NCI-H2029 treated with DMSO at 0.1 percent for 48 hours (cell line): ENCODE measurements at regions not wholly inside any gene's neighbourhood (a gene's known extent, or its start where the extent isn't known, plus 50 kb on each side); places are given as distances from the start of the nearest gene placed in this dataset.

ENCODE experiments used
- DNase-seq: peaks from one replicate; lab custom pipeline; 2025; lab: John Stamatoyannopoulos, UW

DNA sequence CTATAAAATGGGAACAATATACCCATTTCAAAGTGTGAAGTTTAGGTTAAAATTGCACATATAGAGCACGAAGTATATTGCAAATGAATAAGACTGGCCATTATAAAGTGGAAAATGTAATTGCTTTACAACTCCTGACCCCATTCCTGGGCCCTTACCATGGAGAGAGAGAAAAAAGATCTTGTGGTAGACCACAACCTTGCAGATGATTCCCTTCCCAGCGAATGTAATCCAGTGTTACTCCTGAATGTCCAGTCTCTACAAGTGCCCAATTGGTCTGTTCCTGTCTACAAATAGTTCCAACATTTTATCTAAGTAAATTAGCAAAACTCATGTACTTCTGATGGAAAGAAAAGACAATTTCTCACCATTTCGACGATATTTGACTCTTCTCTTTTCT is 184.1 kb upstream of the LNX1 start:
- DNase-seq = no peak

DNA sequence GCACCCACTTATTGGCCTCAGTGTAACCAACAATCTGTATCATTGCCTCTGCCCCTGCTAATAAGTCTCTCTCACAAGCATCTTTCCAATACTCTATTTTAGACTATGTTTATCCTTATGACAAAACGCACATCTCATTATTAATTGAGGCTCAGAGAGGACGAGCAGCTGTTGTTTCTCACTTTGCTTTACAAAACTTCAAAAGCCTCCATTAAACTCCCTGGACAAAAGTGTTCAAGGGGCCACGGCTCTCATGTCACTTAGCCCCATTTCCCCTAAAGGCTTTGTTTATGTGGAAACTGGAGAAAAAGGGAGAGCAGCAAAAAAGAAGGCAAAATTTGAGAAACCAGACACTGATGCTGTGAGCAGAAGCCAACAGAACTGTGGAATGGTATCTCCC is 180.0 kb upstream of the LNX1 start:
- DNase-seq = no peak

- no peak for DNase-seq
Observed at GRCh38 chr4:53767482-53767881, 176.2 kb upstream of the LNX1 start.

- no peak for DNase-seq
Observed at GRCh38 chr4:53764761-53765490, 173.6 kb upstream of the LNX1 start.

DNA sequence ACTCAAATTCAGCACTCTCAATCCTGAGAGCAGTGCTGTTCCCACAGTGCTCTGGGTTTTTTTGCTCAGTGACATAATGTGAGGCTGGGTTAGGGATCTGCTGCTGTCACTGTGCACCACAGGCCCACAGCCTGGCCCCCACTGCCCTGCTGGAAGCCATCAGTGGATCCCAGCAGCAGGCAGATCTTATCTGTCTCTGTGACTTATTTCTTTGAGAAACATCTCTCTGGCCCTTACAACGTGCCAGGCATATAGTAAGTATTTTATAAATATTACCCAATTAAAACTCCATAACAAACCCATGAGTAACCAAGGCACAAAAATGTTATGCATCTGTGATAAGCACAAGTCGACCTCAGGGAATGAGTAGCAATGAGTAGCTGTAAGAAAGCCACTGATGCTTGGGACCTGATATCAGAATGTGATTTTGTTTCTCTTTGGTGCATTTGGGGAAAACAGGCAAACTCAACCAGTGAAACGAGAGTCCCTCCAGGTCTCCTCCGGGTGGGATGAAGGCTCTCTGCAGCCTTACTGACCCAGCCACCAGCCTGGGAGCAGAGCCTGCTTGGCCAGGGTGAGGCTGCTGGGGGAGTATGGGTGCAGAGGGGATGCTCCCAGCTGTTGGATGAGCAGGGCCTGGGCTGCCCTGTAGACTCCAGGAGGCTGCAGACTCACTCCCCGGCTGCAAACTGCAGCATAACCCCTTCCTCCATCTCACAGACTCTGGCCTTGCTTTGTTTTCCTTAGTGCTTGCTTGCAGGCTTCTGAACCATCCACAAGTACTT is 172.7 kb upstream of the LNX1 start:
- DNase-seq = no peak

- no peak for DNase-seq
Observed at GRCh38 chr4:53755656-53756055, 164.4 kb upstream of the LNX1 start.

DNA sequence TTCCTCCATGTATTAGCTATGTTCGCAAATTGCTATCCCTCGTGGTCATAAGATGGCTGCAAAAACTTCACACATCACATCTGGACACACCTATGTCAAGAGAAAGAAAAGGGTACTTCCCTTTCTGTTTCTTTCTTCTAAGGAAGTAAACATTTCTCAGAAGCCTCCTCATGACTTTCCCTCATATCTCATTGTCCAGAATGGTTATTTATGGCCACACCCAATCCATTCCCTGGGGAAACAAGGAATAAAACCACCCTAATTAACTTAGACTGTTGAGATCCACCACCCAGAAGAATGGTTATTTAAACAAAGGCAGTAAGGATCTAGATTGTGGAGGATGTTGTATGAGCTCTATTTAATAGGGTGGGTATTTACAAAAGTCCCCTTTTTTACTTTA is 160.8 kb upstream of the LNX1 start:
- DNase-seq = no peak

- DNase-seq = no peak
Observed at GRCh38 chr4:53748328-53748772, 157.1 kb upstream of the LNX1 start.

- DNase-seq = no peak
Observed at GRCh38 chr4:53747401-53747800, 156.1 kb upstream of the LNX1 start.

DNA sequence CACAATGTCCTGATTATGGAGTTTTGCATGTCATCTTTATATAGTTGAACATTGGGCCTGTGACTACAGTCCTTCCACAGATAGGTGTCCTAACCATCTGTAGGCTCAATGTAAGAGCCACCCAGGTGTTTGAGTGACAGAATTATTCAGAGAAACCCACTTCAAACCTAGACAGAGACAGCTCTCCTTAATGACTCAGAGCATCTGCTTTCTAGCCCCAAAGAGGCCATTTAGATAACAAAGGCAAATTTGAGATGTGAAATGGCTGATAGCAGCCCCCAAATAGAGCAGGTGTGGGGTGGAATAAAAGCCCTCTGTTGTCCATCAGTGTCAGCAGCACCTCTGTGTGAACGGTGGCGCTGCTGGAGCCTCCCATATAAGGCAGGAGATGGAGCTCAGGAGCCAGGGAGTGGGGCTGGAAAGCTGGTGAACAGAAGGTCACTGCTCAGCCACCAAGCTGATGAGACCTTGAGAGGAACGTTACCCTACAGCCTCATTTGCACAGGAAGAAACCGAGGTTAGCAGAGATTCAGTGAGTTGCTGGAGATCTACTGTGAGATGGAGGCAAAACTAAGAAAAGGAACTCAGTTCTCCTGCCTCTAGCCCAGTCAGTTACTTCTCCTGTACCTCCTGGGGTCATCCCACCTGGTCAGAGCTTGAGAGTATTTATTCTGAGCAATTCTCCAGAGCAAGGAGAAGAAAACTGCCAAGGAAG is 153.3 kb upstream of the LNX1 start:
- no peak for DNase-seq

GRCh38 chr4:53734584-53735353 is 143.5 kb upstream of the LNX1 start:
- DNase-seq = no peak

GRCh38 chr4:53734182-53734581 is 142.9 kb upstream of the LNX1 start:
- no peak for DNase-seq

- no peak for DNase-seq
Observed at GRCh38 chr4:53732661-53733060, 141.4 kb upstream of the LNX1 start.

DNA sequence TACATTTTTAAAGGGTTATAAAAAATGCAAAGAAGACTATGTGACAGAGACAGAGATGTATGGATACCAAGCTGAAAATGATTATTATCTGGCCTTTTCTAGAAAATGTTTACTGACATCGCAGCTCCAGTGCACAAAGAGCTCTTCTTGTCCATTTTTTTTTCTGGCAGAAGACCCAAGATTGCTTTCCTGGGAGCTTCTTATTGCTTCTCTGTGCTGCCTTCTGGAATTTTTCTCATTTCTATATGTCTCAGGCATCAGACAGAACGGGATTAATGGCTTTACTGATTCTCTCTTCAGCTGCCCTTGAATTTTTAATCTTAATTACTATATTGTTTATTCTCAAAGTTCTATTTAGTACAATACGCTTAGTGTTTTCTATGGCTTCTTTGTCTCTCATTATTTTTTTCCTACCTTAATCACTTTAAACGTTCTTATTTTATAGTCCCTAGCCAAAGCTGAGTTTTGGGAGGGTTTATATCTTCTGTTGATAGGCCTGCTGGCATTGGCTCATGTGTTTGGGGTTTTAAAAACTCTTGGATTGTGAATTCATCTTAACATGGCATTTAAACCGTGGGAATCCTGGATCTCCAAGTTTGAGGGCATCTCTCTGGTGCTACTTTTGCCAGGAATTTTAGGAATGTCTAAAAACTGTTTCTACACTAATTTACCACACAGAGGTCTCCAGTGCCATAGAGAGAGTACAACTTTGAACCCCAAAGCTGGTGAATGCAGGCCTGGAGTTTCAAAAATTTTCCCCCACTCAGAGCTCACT is 138.9 kb upstream of the LNX1 start:
- no peak for DNase-seq

- no peak for DNase-seq
Observed at GRCh38 chr4:53722110-53722509, 130.8 kb upstream of the LNX1 start.

- no peak for DNase-seq
Observed at GRCh38 chr4:53721263-53721662, 130.0 kb upstream of the LNX1 start.

DNA sequence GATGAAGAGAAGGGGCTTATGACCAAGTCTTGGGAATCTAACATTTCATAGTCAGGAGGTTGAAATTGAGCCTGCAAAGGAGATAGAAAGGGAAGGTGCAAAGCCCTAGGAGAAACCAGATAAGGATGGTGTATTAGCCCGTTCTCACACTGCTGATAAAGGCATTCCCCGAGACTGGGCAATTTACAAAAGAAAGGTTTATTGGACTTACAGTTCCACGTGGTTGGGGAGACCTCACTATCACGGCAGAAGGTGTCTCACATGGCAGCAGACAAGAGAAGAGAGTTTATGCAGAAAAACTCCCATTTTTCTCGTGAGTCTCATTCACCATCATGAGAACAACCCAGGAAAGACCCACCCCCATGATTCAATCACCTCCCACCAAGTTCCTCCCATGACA is 129.5 kb upstream of the LNX1 start:
- DNase-seq = no peak

- no peak for DNase-seq
Observed at GRCh38 chr4:53717064-53717549, 125.8 kb upstream of the LNX1 start.

DNA sequence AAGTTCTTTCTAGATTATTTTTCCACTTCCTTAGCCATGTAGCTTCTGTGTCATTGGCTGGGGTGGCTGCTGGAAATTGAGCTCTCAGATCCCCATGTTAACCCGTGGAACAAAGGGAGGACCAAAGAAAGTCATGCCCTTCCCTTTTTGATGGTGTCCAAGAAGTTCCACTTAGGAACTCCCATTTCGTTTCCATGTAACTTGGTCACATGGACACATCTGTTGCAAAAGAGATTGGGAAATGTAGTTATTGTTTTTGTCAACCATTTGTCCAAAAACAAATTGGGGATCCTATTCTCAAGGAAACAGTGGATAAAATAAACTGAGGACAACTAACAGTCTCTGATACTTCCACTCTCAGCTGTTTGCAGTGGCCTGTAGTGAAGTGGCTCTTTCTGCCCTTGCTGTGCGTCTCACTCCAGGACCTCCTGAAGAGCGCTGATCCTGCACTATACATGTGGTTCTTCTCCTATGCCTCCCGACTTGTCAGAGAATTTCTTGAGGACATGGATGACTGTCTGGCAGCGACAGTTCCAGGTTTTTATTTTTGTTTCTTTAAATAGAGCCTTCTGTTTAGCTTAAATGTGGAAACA is 125.3 kb upstream of the LNX1 start:
- DNase-seq = no peak

GRCh38 chr4:53716011-53716410 is 124.7 kb upstream of the LNX1 start:
- DNase-seq = no peak
